ENCODE measurements at regions not wholly inside any gene's neighbourhood (a gene's known extent, or its start where the extent isn't known, plus 50 kb on each side); places are given as distances from the start of the nearest gene placed in this dataset.

GRCh38 chr4:66852843-66853242 is 692.5 kb downstream of the CENPC start:
- TF ChIP-seq HDGF (IDR thresholded peaks at IDR 0.05; ENCODE audit: borderline replicate concordance) (no peak), FOXK2 (IDR thresholded peaks at IDR 0.05) (no peak), FOXA1 (IDR thresholded peaks at IDR 0.05) (no peak), LEF1 (IDR thresholded peaks at IDR 0.05; ENCODE audit: borderline replicate concordance) (no peak), BHLHE40 (IDR thresholded peaks at IDR 0.05; ENCODE audit: borderline replicate concordance) (no peak)
- CTCF ChIA-PET: no interaction called here
- no peak for DNase-seq (ENCODE audit: extremely low spot score)
- POLR2A ChIA-PET: no interaction called here

GRCh38 chr4:66849596-66849995 is 695.7 kb downstream of the CENPC start:
- DNase-seq (ENCODE audit: extremely low spot score): no peak
- ChIA-PET POLR2A (no interaction called here), CTCF (no interaction called here)
- TF ChIP-seq ZNF384 (IDR thresholded peaks at IDR 0.05): no peak
- no peak for TF ChIP-seq SUZ12 (IDR thresholded peaks at IDR 0.05)
- no peak for TF ChIP-seq PKNOX1 (IDR thresholded peaks at IDR 0.05)
- no peak for TF ChIP-seq L3MBTL2 (conservative IDR thresholded peaks at IDR 0.05)
- no peak for TF ChIP-seq FOXM1 (IDR thresholded peaks at IDR 0.05; ENCODE audit: borderline replicate concordance)
- no peak for TF ChIP-seq SP1 (IDR thresholded peaks at IDR 0.05)
- no peak for TF ChIP-seq FOXK2 (IDR thresholded peaks at IDR 0.05)
- TF ChIP-seq LEF1 (IDR thresholded peaks at IDR 0.05; ENCODE audit: borderline replicate concordance): no peak
- no peak for TF ChIP-seq CTBP1 (IDR thresholded peaks at IDR 0.05; ENCODE audit: borderline replicate concordance)
- TF ChIP-seq ELF4 (IDR thresholded peaks at IDR 0.05): no peak
- no peak for TF ChIP-seq TARDBP (IDR thresholded peaks at IDR 0.05)
- TF ChIP-seq NFRKB (IDR thresholded peaks at IDR 0.05): no peak
- TF ChIP-seq HDGF (IDR thresholded peaks at IDR 0.05; ENCODE audit: borderline replicate concordance): no peak
- TF ChIP-seq FOXA1 (IDR thresholded peaks at IDR 0.05): no peak
- TF ChIP-seq BHLHE40 (IDR thresholded peaks at IDR 0.05; ENCODE audit: borderline replicate concordance): no peak

DNA sequence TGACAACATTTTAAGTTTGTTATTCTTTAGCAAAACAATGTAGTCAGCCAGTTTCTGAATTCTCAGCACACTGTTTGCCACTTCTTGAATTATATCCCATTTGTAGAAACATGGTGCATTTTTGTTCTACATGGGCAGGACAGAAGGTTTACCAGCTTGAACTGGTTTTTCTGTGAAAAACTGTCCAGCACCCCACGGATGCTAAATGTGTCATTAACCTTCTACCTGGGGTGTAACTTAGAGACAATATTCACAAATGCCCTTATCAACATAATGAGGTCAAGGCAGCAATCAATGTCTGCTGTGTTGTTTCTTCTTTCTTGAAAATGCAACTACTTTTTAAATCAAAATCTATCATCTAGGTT is 702.6 kb downstream of the CENPC start:
- CTCF ChIA-PET: no interaction called here

DNA sequence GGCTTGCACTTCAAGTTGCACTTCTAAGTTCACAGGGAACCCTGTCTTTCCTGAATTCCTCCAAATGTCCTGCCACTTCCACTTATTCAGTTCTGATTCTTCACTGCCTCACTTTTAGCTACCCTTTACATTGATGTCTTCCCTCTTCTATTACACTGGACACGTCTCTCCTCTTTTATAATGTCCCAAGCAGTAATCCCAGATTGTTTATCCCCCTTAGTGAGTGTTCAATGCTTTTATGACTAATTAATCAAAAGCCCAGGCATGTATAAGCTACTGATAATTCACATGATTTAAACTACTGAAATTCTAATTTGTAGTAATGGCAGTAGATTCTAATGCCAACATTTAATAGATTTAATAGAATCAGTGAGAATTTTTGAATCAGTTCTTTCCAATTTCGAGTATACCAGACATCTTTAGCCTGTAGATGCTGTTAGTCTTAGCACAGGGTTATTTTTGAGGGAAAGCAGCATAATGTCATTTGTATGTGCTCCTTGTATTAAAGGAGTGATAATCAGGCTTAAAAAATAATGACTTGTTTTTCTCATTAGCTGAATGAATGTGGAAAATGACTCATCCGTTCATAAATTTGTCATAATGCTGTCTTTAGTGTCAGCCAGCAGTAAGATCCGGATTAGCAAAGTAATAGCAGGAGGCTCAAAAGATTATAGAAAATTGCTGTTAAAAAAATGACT is 703.1 kb downstream of the CENPC start:
- TF ChIP-seq SUZ12 (IDR thresholded peaks at IDR 0.05) (no peak), PKNOX1 (IDR thresholded peaks at IDR 0.05) (no peak), FOXK2 (IDR thresholded peaks at IDR 0.05) (no peak), ZNF384 (IDR thresholded peaks at IDR 0.05) (no peak), FOXA1 (IDR thresholded peaks at IDR 0.05) (no peak), CTBP1 (IDR thresholded peaks at IDR 0.05; ENCODE audit: borderline replicate concordance) (no peak), TARDBP (IDR thresholded peaks at IDR 0.05) (no peak)
- POLR2A ChIA-PET: no interaction called here
- CTCF ChIA-PET: no interaction called here
- DNase-seq (ENCODE audit: extremely low spot score): no peak

More for the DNA sequence above, 702.6 kb downstream of the CENPC start:
- TF ChIP-seq FOXA1 (IDR thresholded peaks at IDR 0.05) (no peak), ARNT (IDR thresholded peaks at IDR 0.05) (no peak), SP1 (IDR thresholded peaks at IDR 0.05) (no peak), L3MBTL2 (conservative IDR thresholded peaks at IDR 0.05) (no peak), PKNOX1 (IDR thresholded peaks at IDR 0.05) (no peak), HDGF (IDR thresholded peaks at IDR 0.05; ENCODE audit: borderline replicate concordance) (no peak), ZNF384 (IDR thresholded peaks at IDR 0.05) (no peak), BHLHE40 (IDR thresholded peaks at IDR 0.05; ENCODE audit: borderline replicate concordance) (no peak), ELF4 (IDR thresholded peaks at IDR 0.05) (no peak), FOXM1 (IDR thresholded peaks at IDR 0.05; ENCODE audit: borderline replicate concordance) (no peak), FOXK2 (IDR thresholded peaks at IDR 0.05) (no peak), LEF1 (IDR thresholded peaks at IDR 0.05; ENCODE audit: borderline replicate concordance) (no peak), TARDBP (IDR thresholded peaks at IDR 0.05) (no peak), CTBP1 (IDR thresholded peaks at IDR 0.05; ENCODE audit: borderline replicate concordance) (no peak), SUZ12 (IDR thresholded peaks at IDR 0.05) (no peak), NFRKB (IDR thresholded peaks at IDR 0.05) (no peak)
- POLR2A ChIA-PET: no interaction called here
- DNase-seq (ENCODE audit: extremely low spot score): no peak

GRCh38 chr4:66840178-66840577 is 705.1 kb downstream of the CENPC start:
- ChIA-PET CTCF (no interaction called here), POLR2A (no interaction called here)
- TF ChIP-seq FOXK2 (IDR thresholded peaks at IDR 0.05) (no peak), ELF4 (IDR thresholded peaks at IDR 0.05) (no peak), CTBP1 (IDR thresholded peaks at IDR 0.05; ENCODE audit: borderline replicate concordance) (no peak), L3MBTL2 (conservative IDR thresholded peaks at IDR 0.05) (no peak), SUZ12 (IDR thresholded peaks at IDR 0.05) (no peak)
- DNase-seq (ENCODE audit: extremely low spot score): no peak

DNA sequence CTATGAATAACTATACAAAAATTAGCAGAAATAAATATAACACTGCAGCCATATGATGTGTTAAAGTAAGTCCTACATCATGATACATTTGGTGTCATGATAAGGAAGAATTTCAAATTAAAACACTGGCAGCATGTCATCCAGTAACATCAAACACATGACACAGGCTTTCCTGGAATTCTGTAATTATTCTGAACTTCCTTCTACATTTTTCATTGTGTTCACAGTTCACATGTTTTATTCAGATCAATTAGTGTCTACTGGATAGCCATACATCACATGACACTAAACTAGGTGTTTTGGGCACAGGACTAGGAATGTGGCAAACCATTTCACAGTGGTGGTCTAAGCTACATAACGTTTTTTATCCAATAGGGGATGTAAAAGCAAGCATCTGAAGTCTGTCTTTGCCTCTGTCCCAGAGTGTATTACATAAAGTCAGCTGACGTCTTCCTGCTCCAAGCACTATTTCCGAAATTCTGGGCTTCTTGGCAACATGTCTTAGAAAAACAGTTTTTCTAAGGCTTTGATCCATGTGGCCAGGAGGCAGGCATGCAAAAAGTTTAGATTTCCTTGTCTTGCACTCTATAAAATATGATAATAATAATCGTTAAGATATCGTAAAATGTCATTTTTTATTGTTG is 707.9 kb downstream of the CENPC start:
- POLR2A ChIA-PET: no interaction called here
- CTCF ChIA-PET: no interaction called here
- TF ChIP-seq CTBP1 (IDR thresholded peaks at IDR 0.05; ENCODE audit: borderline replicate concordance): no peak
- TF ChIP-seq L3MBTL2 (conservative IDR thresholded peaks at IDR 0.05): no peak
- TF ChIP-seq LEF1 (IDR thresholded peaks at IDR 0.05; ENCODE audit: borderline replicate concordance): no peak
- no peak for TF ChIP-seq BHLHE40 (IDR thresholded peaks at IDR 0.05; ENCODE audit: borderline replicate concordance)
- TF ChIP-seq ARNT (IDR thresholded peaks at IDR 0.05): no peak
- TF ChIP-seq SUZ12 (IDR thresholded peaks at IDR 0.05): no peak
- TF ChIP-seq FOXA1 (IDR thresholded peaks at IDR 0.05): no peak
- DNase-seq (ENCODE audit: extremely low spot score): no peak
